Epithelial cell of proximal tubule (primary cell): ENCODE measurements at regions not wholly inside any gene's neighbourhood (a gene's known extent, or its start where the extent isn't known, plus 50 kb on each side); places are given as distances from the start of the nearest gene placed in this dataset.

ENCODE experiments used
- DNase-seq: peaks from one replicate; pipeline ENCODE4 v3.0.0-alpha.2; 2011; ENCODE audit warnings: low read depth
- H3K4me3 ChIP-seq: 2 replicates; pipeline ENCODE4 v1.5.1; 2011; ENCODE audit warnings: low read depth, mild to moderate bottlenecking, low read length
- TF ChIP-seq, protein P1 (sequence below): conservative IDR thresholded peaks from 2 replicates; pipeline ENCODE4 v1.5.1; 2012; ENCODE audit warnings: low read depth, mild to moderate bottlenecking, low read length

- no peak overlapping the region for H3K4me3 ChIP-seq
- TF ChIP-seq, protein P1, sequence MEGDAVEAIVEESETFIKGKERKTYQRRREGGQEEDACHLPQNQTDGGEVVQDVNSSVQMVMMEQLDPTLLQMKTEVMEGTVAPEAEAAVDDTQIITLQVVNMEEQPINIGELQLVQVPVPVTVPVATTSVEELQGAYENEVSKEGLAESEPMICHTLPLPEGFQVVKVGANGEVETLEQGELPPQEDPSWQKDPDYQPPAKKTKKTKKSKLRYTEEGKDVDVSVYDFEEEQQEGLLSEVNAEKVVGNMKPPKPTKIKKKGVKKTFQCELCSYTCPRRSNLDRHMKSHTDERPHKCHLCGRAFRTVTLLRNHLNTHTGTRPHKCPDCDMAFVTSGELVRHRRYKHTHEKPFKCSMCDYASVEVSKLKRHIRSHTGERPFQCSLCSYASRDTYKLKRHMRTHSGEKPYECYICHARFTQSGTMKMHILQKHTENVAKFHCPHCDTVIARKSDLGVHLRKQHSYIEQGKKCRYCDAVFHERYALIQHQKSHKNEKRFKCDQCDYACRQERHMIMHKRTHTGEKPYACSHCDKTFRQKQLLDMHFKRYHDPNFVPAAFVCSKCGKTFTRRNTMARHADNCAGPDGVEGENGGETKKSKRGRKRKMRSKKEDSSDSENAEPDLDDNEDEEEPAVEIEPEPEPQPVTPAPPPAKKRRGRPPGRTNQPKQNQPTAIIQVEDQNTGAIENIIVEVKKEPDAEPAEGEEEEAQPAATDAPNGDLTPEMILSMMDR = no peak
- DNase-seq = no peak
Measured at GRCh38 chr5:82713811-82714210, 363.4 kb downstream of the TMEM167A start.

- no peak for DNase-seq
- H3K4me3 ChIP-seq = no peak overlapping the region
- TF ChIP-seq, protein P1 = no peak
Measured at GRCh38 chr5:82707741-82708140, 369.5 kb downstream of the TMEM167A start.

- no peak for DNase-seq
- H3K4me3 ChIP-seq = no peak overlapping the region
- TF ChIP-seq, protein P1 = no peak
Measured at GRCh38 chr5:82704381-82704780, 372.8 kb downstream of the TMEM167A start.

- TF ChIP-seq, protein P1 = no peak
- H3K4me3 ChIP-seq = no peak overlapping the region
- DNase-seq = no peak
Measured at GRCh38 chr5:82702046-82702445, 375.1 kb downstream of the TMEM167A start.

DNA sequence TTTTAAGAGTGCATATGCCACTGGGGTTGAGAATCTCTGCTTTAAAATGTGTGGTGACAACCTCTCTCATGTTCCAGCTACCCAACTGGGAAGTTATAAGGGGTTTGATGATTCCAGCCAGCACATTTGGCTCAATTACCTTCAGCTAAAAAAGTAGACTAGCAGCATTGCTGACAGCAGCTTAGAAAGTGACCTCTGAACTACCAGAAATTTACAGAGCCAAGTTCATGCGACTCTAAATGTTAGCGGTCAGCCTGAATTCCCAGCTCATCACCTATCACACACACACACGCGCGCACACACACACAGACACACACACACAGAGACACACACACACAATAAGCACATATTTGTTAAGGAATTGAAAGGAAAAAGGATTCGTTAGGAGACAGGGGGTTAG lies 377.5 kb downstream of the TMEM167A start:
- TF ChIP-seq, protein P1 = no peak
- no peak overlapping the region for H3K4me3 ChIP-seq
- no peak for DNase-seq

GRCh38 chr5:82698026-82698425 lies 379.2 kb downstream of the TMEM167A start:
- TF ChIP-seq, protein P1 = no peak
- DNase-seq = no peak
- no peak overlapping the region for H3K4me3 ChIP-seq

DNA sequence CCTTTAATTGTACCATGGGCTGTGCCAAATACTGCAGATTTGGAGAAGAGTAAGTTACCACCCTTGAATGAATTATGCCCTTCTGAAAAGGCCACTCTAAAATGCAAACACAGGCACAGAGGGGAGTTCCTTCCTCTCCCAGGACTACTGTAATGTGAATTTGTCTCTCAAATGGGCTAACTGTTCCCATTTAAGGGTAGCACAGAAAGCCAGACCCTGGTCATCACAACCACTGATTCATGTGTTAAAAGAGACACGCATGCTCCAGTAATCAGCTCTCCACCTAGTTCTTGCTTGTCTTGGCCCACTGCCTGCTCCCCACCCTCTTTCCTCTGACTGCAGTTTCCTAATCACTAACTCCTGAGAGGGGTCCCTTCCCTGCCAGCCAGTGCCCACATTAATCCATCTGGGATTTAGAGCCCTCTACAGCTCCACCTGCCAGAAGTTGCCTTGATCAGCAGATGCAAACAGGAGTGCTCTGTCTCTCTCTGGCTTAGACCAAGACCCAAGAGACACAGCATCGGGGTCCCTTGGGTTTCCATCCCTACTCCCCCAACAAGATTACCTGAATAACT lies 382.4 kb downstream of the TMEM167A start:
- TF ChIP-seq, protein P1 = no peak
- DNase-seq = no peak
- H3K4me3 ChIP-seq = no peak overlapping the region
